GM12878 (cell line): ENCODE measurements at regions not wholly inside any gene's neighbourhood (a gene's known extent, or its start where the extent isn't known, plus 50 kb on each side); places are given as distances from the start of the nearest gene placed in this dataset.

Experiments used
- ATAC-seq: fragments of 200-7000 bp; cut with Tn5 transposase; 3 replicates; pipeline ENCODE4 v1.9.1; 2020; ENCODE audit warnings: mild to moderate bottlenecking, moderate library complexity
- BruUV-seq: library from RNA; stranded (reverse); fragments of 400-500 nt; replicated peaks from 2 replicates; lab custom pipeline; 2021; lab: Mats Ljungman, UMichigan
- CTCF ChIA-PET: fragments of 300-600 bp; sonication (Branson Sonifier 250); formaldehyde crosslinking; extraction: SDS; loops from one replicate; lab custom pipeline; 2021; ENCODE audit warnings: inconsistent platforms; lab: Yijun Ruan, JAX
- POLR2A ChIA-PET: fragments of 350-600 bp; formaldehyde crosslinking; extraction: SDS; loops from one replicate; lab custom pipeline; 2021; ENCODE audit warnings: inconsistent platforms; lab: Charles Lee
- RAD21 ChIA-PET: fragments of 300-600 bp; sonication (Branson Sonifier 250); formaldehyde crosslinking; loops from one replicate; lab custom pipeline; 2023; ENCODE audit warnings: antibody characterized with exemption; ENCODE audit not compliant: unreplicated experiment; lab: Charles Lee
- SMC1A ChIA-PET: fragments of 300-600 bp; sonication (Branson Sonifier 250); formaldehyde crosslinking; loops from one replicate; lab custom pipeline; 2023; ENCODE audit not compliant: unreplicated experiment, uncharacterized antibody; lab: Charles Lee
- DNase-seq: peaks from one replicate; pipeline ENCODE4 v3.0.0-alpha.2; 2011; ENCODE audit warnings: low read depth, low spot score
- FAIRE-seq: peaks from 3 replicates; lab custom pipeline; 2011; peaks lifted over from hg19 to GRCh38; lab: Jason Lieb, UNC
- H2AFZ ChIP-seq: 2 replicates; pipeline ENCODE4 v1.6.0; 2011; ENCODE audit warnings: low read depth, low read length, control low read depth; ENCODE audit not compliant: control insufficient read depth
- H3K27ac ChIP-seq: 2 replicates; pipeline ENCODE4 v1.5.1; 2011; ENCODE audit warnings: control low read depth; ENCODE audit not compliant: control insufficient read depth, insufficient read depth
- H3K27me3 ChIP-seq, 2 experiments: replicated peaks in 1 of 2; 2 replicates each; pipeline versions ENCODE4 v1.6.0 to v1.6.1; 2011; ENCODE audit warnings: low read length in 1 of 2; ENCODE audit not compliant: control insufficient read depth in 2 of 2, insufficient read depth in 2 of 2
- H3K36me3 ChIP-seq, 2 experiments: 2 replicates each; pipeline ENCODE4 v1.5.1; 2011; ENCODE audit warnings: low read length in 1 of 2; ENCODE audit not compliant: control insufficient read depth in 2 of 2, insufficient read depth in 2 of 2
- H3K4me1 ChIP-seq: 2 replicates; pipeline ENCODE4 v1.6.1; 2011; ENCODE audit warnings: mild to moderate bottlenecking, low read length, moderate library complexity, mixed read lengths; ENCODE audit not compliant: control insufficient read depth, insufficient read depth
- H3K4me2 ChIP-seq: 2 replicates; pipeline ENCODE4 v1.6.0; 2011; ENCODE audit warnings: control low read depth; ENCODE audit not compliant: control insufficient read depth, insufficient read depth
- H3K4me3 ChIP-seq: fragments of 200-600 bp; sonication (generic); 2 replicates; pipeline ENCODE4 v1.5.1; 2016
- H3K79me2 ChIP-seq: 2 replicates; pipeline ENCODE4 v1.6.0; 2011; ENCODE audit warnings: low read length; ENCODE audit not compliant: control insufficient read depth, insufficient read depth
- H3K9ac ChIP-seq: 2 replicates; pipeline ENCODE4 v1.8.0; 2011; ENCODE audit warnings: low read length, control low read depth, mixed read lengths; ENCODE audit not compliant: control insufficient read depth, insufficient read depth
- H3K9me3 ChIP-seq: replicated peaks from 3 replicates; pipeline ENCODE4 v1.5.1; 2011; ENCODE audit warnings: mild to moderate bottlenecking, low read length; ENCODE audit not compliant: control insufficient read depth, insufficient read depth
- H4K20me1 ChIP-seq: 2 replicates; pipeline ENCODE4 v1.6.0; 2011; ENCODE audit not compliant: control insufficient read depth, insufficient read depth
- HCFC1 ChIP-seq: fragments of 150-350 bp; IDR thresholded peaks from 2 replicates; pipeline ENCODE4 v1.6.1; 2014; ENCODE audit warnings: low read length
- NRF1 ChIP-seq: conservative IDR thresholded peaks from 2 replicates; pipeline ENCODE4 v1.6.1; 2011; ENCODE audit warnings: mild to moderate bottlenecking, low read depth, low read length, improper control_type of control experiment
- PKNOX1 ChIP-seq: fragments of 450-650 bp; IDR thresholded peaks from 2 replicates; pipeline ENCODE4 v1.6.1; 2016; ENCODE audit warnings: mild to moderate bottlenecking
- POLR2AphosphoS5 ChIP-seq: IDR thresholded peaks from 2 replicates; pipeline ENCODE4 v1.6.1; 2011; ENCODE audit warnings: mild to moderate bottlenecking, low read length, inconsistent platforms
- SMARCA5 ChIP-seq: fragments of 450-650 bp; IDR thresholded peaks from 2 replicates; pipeline ENCODE4 v1.6.1; 2017; ENCODE audit warnings: mild to moderate bottlenecking
- SPI1 ChIP-seq: IDR thresholded peaks from 2 replicates; pipeline ENCODE4 v1.6.1; 2011; ENCODE audit warnings: low read depth, mild to moderate bottlenecking, low read length, moderate library complexity, borderline replicate concordance; ENCODE audit not compliant: insufficient read depth
- ZNF207 ChIP-seq: fragments of 450-650 bp; IDR thresholded peaks from 2 replicates; pipeline ENCODE4 v1.6.1; 2014; ENCODE audit warnings: antibody characterized with exemption, mild to moderate bottlenecking, borderline replicate concordance
- WGBS: methylation state at CpG from one replicate; pipeline ENCODE4 v1.1.6; 2016; ENCODE audit warnings: low lambda C conversion rate; ENCODE audit not compliant: insufficient replicate concordance, insufficient coverage; ENCODE audit errors: missing lambda C conversion rate; 5-methylcytosine and 5-hydroxymethylcytosine counted together
- in situ Hi-C: fragments of 300-500 bp; cut with MboI; formaldehyde crosslinking; loops from 9 replicates; pipeline ENCODE4 v1.14.3; 2018; ENCODE audit warnings: mixed read lengths
- intact Hi-C: fragments of 100-400 bp; cut with micrococcal nuclease; formaldehyde crosslinking; loops from one replicate; pipeline ENCODE4 v1.14.2; 2022; ENCODE audit not compliant: unreplicated experiment

GRCh38 chr14:71682337-71682736 is 249.9 kb upstream of the RGS6 start:
- ChIA-PET POLR2A (interaction anchor here (0.6 kb wide), 1 partner anchor 171 kb away, joined by 3 read pairs; no protein-coding TSS in a partner anchor), SMC1A (no interaction called here), RAD21 (no interaction called here), CTCF (interaction anchor here (1.1 kb wide), 1 partner anchor 12 kb away, joined by 4 read pairs; no protein-coding TSS in a partner anchor)
- Histone ChIP-seq H2AFZ (no peak overlapping the region), H3K9me3 (no peaks in the 10 kb centered on the region), H3K36me3 (peaks cover 7 to 10% of the 10 kb centered on the region in 2 experiments; a peak in 3 of 4 replicates), H3K9ac (no peak overlapping the region), H3K79me2 (no peaks in the 10 kb centered on the region), H3K27me3 (no peaks in the 10 kb centered on the region), H3K27ac (no peak overlapping the region), H3K4me2 (no peak overlapping the region), H4K20me1 (no peaks in the 10 kb centered on the region), H3K4me3 (no peak overlapping the region), H3K4me1 (no peaks in the 10 kb centered on the region)
- no peak for ATAC-seq
- no peak for DNase-seq
- 100% methylated on average over 3 of the region's 3 CpGs for WGBS
- FAIRE-seq = no peak
- intact Hi-C loops (no loop called here), in situ Hi-C loops (no loop called here)
- BruUV-seq = no TSS peak
- TF ChIP-seq POLR2AphosphoS5 (no peak), NRF1 (no peak), ZNF207 (no peak)

- no peak for DNase-seq
- Histone ChIP-seq H3K4me1 (no peaks in the 10 kb centered on the region), H3K27me3 (no peaks in the 10 kb centered on the region), H3K4me2 (no peak overlapping the region), H3K27ac (no peak overlapping the region), H3K9me3 (no peaks in the 10 kb centered on the region), H4K20me1 (no peaks in the 10 kb centered on the region), H2AFZ (no peak overlapping the region), H3K4me3 (no peak overlapping the region), H3K9ac (no peak overlapping the region), H3K36me3 (peaks cover 7 to 17% of the 10 kb centered on the region in 2 experiments), H3K79me2 (no peaks in the 10 kb centered on the region)
- ChIA-PET POLR2A (no interaction called here), CTCF (no interaction called here), RAD21 (no interaction called here), SMC1A (no interaction called here)
- no TSS peak for BruUV-seq
- no peak for ATAC-seq
- intact Hi-C loops (no loop called here), in situ Hi-C loops (no loop called here)
- FAIRE-seq = no peak
- no peak for TF ChIP-seq POLR2AphosphoS5
- no peak for TF ChIP-seq SMARCA5
- TF ChIP-seq HCFC1 = no peak
- TF ChIP-seq PKNOX1 = no peak
- no peak for TF ChIP-seq SPI1
- WGBS = 99% methylated on average over 15 of the region's 15 CpGs
Measured at GRCh38 chr14:71684323-71684722, 247.9 kb upstream of the RGS6 start.
